ENCODE measurements at regions not wholly inside any gene's neighbourhood (a gene's known extent, or its start where the extent isn't known, plus 50 kb on each side); places are given as distances from the start of the nearest gene placed in this dataset.
"Not testable (repeated sequence)": the region's sequence is repeated elsewhere in the genome, so short reads cannot be mapped to it uniquely, and the experiment has no call there.

- no peak for DNase-seq
Observed at GRCh38 chr14:82759656-82760055, 1226.0 kb upstream of the SEL1L start.

- DNase-seq = no peak
Observed at GRCh38 chr14:82766123-82766522, 1232.5 kb upstream of the SEL1L start.

GRCh38 chr14:82766996-82767395, 1233.3 kb upstream of the SEL1L start:
- DNase-seq = no peak

GRCh38 chr14:82776958-82777357, 1243.3 kb upstream of the SEL1L start:
- no peak for DNase-seq

GRCh38 chr14:82778008-82778590, 1244.4 kb upstream of the SEL1L start:
- DNase-seq = no peak

- no peak for DNase-seq
Observed at GRCh38 chr14:82778601-82779000, 1244.9 kb upstream of the SEL1L start.

GRCh38 chr14:82779301-82779700, 1245.6 kb upstream of the SEL1L start:
- no peak for DNase-seq

- no peak for DNase-seq
Observed at GRCh38 chr14:82785756-82786482, 1252.3 kb upstream of the SEL1L start.

GRCh38 chr14:82786483-82786880, 1252.8 kb upstream of the SEL1L start:
- no peak for DNase-seq

GRCh38 chr14:82796086-82796485, 1262.4 kb upstream of the SEL1L start:
- no peak for DNase-seq

- DNase-seq = no peak
Observed at GRCh38 chr14:82798276-82798675, 1264.6 kb upstream of the SEL1L start.

- no peak for DNase-seq
Observed at GRCh38 chr14:82805892-82806825, 1272.5 kb upstream of the SEL1L start.

- no peak for DNase-seq
Observed at GRCh38 chr14:82811246-82811645, 1277.6 kb upstream of the SEL1L start.

- not testable (repeated sequence) for DNase-seq
Observed at GRCh38 chr14:82814339-82814738, 1280.7 kb upstream of the SEL1L start.

GRCh38 chr14:82830596-82830995, 1296.9 kb upstream of the SEL1L start:
- DNase-seq = no peak

- no peak for DNase-seq
Observed at GRCh38 chr14:82836256-82836950, 1302.8 kb upstream of the SEL1L start.

GRCh38 chr14:82837611-82838140, 1304.0 kb upstream of the SEL1L start:
- DNase-seq = no peak

- DNase-seq = no peak
Observed at GRCh38 chr14:82850576-82850975, 1316.9 kb upstream of the SEL1L start.

- DNase-seq = no peak
Observed at GRCh38 chr14:82854131-82854530, 1320.5 kb upstream of the SEL1L start.

- no peak for DNase-seq
Observed at GRCh38 chr14:82854901-82855300, 1321.2 kb upstream of the SEL1L start.

- no peak for DNase-seq
Observed at GRCh38 chr14:82855912-82856391, 1322.3 kb upstream of the SEL1L start.

GRCh38 chr14:82861313-82861712, 1327.7 kb upstream of the SEL1L start:
- DNase-seq = no peak

GRCh38 chr14:82872494-82872893, 1338.8 kb upstream of the SEL1L start:
- no peak for DNase-seq

All from SW 1271 (cell line).